ENCODE measurements at regions not wholly inside any gene's neighbourhood (a gene's known extent, or its start where the extent isn't known, plus 50 kb on each side); places are given as distances from the start of the nearest gene placed in this dataset.

DNA sequence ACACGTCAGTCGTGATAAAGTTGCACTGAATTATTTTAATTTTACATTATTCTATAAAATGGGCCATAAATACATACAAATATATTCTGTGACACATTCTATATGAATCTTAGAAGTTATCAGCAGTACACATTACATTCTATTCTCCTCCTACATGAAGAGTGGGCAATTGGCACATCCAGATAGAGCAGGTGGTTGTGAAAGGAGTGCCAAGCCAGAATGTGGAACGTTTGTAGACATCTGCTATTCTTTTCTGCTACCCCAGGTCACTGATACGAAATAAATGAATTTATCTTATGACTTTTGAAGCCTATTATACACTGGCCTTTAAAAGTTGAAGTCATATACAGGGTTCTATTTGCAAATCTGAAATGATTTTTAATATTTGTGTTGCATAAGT lies 373.2 kb downstream of the PCDH17 start:
- TF ChIP-seq, protein P1, sequence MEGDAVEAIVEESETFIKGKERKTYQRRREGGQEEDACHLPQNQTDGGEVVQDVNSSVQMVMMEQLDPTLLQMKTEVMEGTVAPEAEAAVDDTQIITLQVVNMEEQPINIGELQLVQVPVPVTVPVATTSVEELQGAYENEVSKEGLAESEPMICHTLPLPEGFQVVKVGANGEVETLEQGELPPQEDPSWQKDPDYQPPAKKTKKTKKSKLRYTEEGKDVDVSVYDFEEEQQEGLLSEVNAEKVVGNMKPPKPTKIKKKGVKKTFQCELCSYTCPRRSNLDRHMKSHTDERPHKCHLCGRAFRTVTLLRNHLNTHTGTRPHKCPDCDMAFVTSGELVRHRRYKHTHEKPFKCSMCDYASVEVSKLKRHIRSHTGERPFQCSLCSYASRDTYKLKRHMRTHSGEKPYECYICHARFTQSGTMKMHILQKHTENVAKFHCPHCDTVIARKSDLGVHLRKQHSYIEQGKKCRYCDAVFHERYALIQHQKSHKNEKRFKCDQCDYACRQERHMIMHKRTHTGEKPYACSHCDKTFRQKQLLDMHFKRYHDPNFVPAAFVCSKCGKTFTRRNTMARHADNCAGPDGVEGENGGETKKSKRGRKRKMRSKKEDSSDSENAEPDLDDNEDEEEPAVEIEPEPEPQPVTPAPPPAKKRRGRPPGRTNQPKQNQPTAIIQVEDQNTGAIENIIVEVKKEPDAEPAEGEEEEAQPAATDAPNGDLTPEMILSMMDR (IDR thresholded peaks at IDR 0.05; ENCODE audit: low read depth, low read length), result no peak
- H3K4me3 ChIP-seq (ENCODE audit: low read depth, low read length), result no peak overlapping the region
- in situ Hi-C loops (cut with HindIII; ENCODE audit: low sequenced_read_pairs), result no loop called here
- no peak for DNase-seq (ENCODE audit: low read depth, low spot score)

DNA sequence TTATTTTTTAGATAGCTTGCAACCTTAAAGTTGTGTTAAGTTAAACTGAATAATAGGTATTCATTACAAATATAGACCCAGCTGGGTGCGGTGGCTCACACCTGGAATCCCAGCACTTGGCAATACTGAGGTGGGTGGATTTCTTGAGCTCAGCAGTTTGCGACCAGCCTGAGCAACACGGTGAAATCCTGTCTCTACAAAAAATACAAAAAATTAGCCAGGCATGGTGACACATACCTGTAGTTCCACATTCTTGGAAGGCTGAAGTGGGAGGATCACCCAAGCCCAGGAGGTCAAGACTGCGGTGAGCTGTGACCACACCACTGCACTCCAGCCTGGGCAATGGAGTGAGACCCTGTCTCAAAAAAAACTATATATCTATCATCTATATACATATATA lies 386.5 kb downstream of the PCDH17 start:
- in situ Hi-C loops (cut with HindIII; ENCODE audit: low sequenced_read_pairs), result no loop called here
- TF ChIP-seq, protein P1 (IDR thresholded peaks at IDR 0.05; ENCODE audit: low read depth, low read length), result no peak
- DNase-seq (ENCODE audit: low read depth, low spot score), result no peak
- H3K4me3 ChIP-seq (ENCODE audit: low read depth, low read length), result no peak overlapping the region

DNA sequence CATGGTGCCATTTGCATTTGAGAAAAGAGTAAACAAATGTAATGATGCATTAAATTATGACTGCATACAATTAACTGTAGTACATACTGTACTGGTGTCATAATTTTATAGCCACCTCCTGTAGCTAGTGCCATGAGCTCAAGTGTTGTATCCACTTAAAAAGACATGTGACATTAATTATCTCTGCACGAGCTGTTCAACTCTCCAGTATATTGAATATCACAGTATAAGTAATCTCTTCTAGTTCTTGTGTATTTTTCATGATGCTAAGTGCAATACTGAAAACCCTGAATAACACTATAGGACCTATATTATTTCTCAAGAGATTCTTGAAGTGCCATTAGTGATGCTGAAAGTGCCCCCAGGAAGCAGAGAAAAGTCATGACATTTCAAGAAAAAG lies 387.3 kb downstream of the PCDH17 start:
- DNase-seq (ENCODE audit: low read depth, low spot score), result no peak
- TF ChIP-seq, protein P1 (IDR thresholded peaks at IDR 0.05; ENCODE audit: low read depth, low read length), result no peak
- in situ Hi-C loops (cut with HindIII; ENCODE audit: low sequenced_read_pairs), result no loop called here
- no peak overlapping the region for H3K4me3 ChIP-seq (ENCODE audit: low read depth, low read length)

DNA sequence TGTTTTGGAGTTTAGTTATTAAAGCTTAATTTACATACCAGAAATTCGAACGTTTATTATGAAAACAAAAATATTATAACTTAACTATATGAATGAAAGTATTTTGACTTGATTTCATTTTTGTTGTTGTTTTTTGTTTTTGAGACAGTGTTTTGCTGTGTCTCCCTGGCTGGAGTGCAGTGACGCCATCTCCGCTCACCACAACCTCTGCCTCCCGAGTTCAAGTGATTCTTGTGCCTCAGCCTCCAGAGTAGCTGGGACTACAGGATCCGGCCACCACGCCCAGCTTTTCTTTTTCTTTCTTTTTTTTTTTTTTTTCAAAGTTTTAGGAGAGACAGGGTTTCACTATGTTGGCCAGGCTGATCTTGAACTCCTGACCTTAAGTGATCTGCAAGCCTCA lies 392.6 kb downstream of the PCDH17 start:
- in situ Hi-C loops (cut with HindIII; ENCODE audit: low sequenced_read_pairs), result no loop called here
- TF ChIP-seq, protein P1 (IDR thresholded peaks at IDR 0.05; ENCODE audit: low read depth, low read length), result no peak
- no peak overlapping the region for H3K4me3 ChIP-seq (ENCODE audit: low read depth, low read length)
- no peak for DNase-seq (ENCODE audit: low read depth, low spot score)

DNA sequence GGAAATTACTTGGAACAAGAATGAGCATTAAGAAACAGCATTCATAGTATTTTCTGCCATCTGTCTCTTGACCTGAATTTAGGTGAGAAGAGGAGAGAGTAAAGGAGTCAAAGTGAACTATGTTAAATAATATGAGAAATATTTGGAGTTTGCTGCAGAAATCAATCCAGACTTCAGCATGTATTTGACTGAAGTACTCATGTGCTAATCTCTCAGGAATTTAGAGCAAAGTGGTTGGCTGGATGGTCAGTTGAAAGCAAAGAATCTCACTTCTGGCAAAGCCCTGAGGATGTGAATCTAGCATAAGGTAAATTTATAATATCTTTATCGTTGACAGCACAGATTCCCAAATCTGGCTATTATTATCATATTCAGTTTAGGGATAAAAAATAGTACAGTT lies 394.3 kb downstream of the PCDH17 start:
- in situ Hi-C loops (cut with HindIII; ENCODE audit: low sequenced_read_pairs), result no loop called here

DNA sequence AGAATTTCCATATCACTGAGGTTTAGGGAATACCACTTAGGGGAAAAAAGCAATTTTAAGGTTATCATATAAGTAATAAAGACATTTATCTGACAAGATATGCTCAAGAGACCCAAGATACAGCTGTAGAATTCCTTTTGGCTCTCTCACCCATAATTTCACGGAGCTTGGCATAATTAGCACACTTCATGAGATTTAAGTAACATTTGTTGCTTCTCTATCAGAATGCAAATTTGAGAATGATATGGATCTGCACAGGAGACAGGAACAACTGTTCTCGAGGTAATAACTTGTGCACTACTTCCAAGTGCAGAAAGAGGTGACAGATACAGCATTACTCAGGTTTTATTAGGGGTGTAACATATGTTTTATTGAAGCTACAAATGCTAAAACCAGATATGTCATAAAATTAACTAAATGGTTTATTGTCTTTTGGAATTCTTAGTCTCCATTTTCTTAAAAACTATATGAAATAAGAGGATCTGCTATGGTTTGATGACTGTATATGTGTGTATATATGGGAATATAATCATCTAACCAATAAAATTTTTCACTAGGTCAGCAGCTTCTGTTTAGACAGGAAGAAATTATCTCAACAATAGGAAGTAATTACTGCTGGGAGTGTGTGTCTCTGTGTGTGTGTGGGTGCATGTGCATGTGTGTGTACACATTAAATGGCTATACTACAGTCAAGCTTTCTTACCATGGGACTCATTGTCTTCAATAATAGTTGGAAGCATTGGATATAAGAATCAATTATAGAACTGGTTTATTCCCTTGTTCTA lies 401.3 kb downstream of the PCDH17 start:
- in situ Hi-C loops (cut with HindIII; ENCODE audit: low sequenced_read_pairs), result no loop called here
- TF ChIP-seq, protein P1 (IDR thresholded peaks at IDR 0.05; ENCODE audit: low read depth, low read length), result no peak
- H3K4me3 ChIP-seq (ENCODE audit: low read depth, low read length), result no peak overlapping the region
- no peak for DNase-seq (ENCODE audit: low read depth, low spot score)

More for the DNA sequence above, 394.3 kb downstream of the PCDH17 start:
- no peak for DNase-seq (ENCODE audit: low read depth, low spot score)
- TF ChIP-seq, protein P1 (IDR thresholded peaks at IDR 0.05; ENCODE audit: low read depth, low read length), result no peak
- no peak overlapping the region for H3K4me3 ChIP-seq (ENCODE audit: low read depth, low read length)
